ENCODE measurements at regions not wholly inside any gene's neighbourhood (a gene's known extent, or its start where the extent isn't known, plus 50 kb on each side); places are given as distances from the start of the nearest gene placed in this dataset.

DNA sequence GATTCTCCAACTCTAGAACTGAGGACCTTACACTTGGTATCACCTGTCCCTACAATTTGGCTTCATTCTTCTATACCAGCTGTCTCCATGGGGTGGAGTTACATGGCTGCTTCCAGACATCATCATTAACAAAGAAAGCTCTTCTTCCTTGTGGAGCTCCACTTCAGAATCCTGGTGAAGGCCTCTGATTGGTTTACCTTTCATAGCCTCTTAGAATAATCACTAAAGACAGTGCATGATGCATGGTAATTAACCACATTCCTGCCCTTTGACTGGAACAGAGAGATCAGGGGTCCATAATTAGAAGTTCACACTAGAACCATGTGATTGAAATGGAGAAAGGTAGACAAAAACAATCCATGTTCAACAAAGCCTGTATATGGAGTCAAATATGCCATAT, 112.6 kb upstream of the ZNF827 start:
- TF ChIP-seq, protein P1, sequence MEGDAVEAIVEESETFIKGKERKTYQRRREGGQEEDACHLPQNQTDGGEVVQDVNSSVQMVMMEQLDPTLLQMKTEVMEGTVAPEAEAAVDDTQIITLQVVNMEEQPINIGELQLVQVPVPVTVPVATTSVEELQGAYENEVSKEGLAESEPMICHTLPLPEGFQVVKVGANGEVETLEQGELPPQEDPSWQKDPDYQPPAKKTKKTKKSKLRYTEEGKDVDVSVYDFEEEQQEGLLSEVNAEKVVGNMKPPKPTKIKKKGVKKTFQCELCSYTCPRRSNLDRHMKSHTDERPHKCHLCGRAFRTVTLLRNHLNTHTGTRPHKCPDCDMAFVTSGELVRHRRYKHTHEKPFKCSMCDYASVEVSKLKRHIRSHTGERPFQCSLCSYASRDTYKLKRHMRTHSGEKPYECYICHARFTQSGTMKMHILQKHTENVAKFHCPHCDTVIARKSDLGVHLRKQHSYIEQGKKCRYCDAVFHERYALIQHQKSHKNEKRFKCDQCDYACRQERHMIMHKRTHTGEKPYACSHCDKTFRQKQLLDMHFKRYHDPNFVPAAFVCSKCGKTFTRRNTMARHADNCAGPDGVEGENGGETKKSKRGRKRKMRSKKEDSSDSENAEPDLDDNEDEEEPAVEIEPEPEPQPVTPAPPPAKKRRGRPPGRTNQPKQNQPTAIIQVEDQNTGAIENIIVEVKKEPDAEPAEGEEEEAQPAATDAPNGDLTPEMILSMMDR (IDR thresholded peaks at IDR 0.05; ENCODE audit: low read depth, low read length): no peak
- TF ChIP-seq POLR2A (IDR thresholded peaks at IDR 0.05; ENCODE audit: extremely low read depth, insufficient read length): no peak
- TF ChIP-seq, protein P2, sequence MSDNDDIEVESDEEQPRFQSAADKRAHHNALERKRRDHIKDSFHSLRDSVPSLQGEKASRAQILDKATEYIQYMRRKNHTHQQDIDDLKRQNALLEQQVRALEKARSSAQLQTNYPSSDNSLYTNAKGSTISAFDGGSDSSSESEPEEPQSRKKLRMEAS (IDR thresholded peaks at IDR 0.05; ENCODE audit: low read depth, low read length): no peak

All from NB4 (cell line).